ENCODE measurements at regions not wholly inside any gene's neighbourhood (a gene's known extent, or its start where the extent isn't known, plus 50 kb on each side); places are given as distances from the start of the nearest gene placed in this dataset.

DNA sequence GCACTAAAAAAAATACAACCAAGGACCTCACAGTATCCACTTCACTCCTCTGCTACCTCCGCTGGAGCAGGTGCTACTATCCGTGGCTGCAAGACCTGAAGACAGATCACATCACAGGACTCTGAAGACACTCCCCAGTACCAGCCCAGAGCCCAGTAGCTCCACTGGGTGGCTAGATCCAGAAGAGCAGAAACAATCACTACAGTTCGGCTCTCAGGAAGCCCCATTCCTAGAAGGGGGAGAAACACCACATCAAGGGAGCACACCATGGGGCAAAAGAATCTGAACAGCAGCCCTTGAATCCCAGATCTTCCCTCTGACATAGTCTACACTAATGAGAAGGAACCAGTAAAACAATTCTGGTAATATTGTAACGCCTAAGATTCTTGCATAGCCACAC, 494.0 kb upstream of the FAT3 start:
- H3K4me1 Mint-ChIP-seq: no peaks in the 10 kb centered on the region
- Histone ChIP-seq H3K9me3 (ENCODE audit: control insufficient read depth in 1 of 2, low read length in 2 of 2) (no peaks in the 10 kb centered on the region), H3K27ac (ENCODE audit: low read depth, low read length) (no peak overlapping the region), H3K4me1 (ENCODE audit: insufficient read depth, low read length) (no peaks in the 10 kb centered on the region), H3K27me3 (ENCODE audit: insufficient read depth, low read length) (no peaks in the 10 kb centered on the region), H3K36me3 (ENCODE audit: insufficient read depth, low read length) (no peaks in the 10 kb centered on the region), H3K4me3 (ENCODE audit: low read length in 2 of 2) (no peak overlapping the region)
- no peak for DNase-seq
- ChIA-PET POLR2A (ENCODE audit: partially characterized antibody) (no interaction called here), CTCF (ENCODE audit: partially characterized antibody) (no interaction called here)
- no peak overlapping the region for H3K27ac Mint-ChIP-seq
- H3K36me3 Mint-ChIP-seq: no peaks in the 10 kb centered on the region
- no peak overlapping the region for H3K4me3 Mint-ChIP-seq
- H3K9me3 Mint-ChIP-seq: peaks cover 2 to 27% (median 16%) of the 10 kb centered on the region in 8 donors
- intact Hi-C loops (cut with micrococcal nuclease): no loop called here
- H3K27me3 Mint-ChIP-seq: no peaks in the 10 kb centered on the region

GRCh38 chr11:91730057-91730456, 494.6 kb upstream of the FAT3 start:
- Mint-ChIP-seq H3K4me3 (no peak overlapping the region), H3K27me3 (no peaks in the 10 kb centered on the region), H3K9me3 (peaks cover 2 to 23% (median 14%) of the 10 kb centered on the region in 8 donors), H3K36me3 (no peaks in the 10 kb centered on the region), H3K4me1 (no peaks in the 10 kb centered on the region), H3K27ac (no peak overlapping the region)
- Histone ChIP-seq H3K36me3 (ENCODE audit: insufficient read depth, low read length) (no peaks in the 10 kb centered on the region), H3K4me3 (ENCODE audit: low read length in 2 of 2) (no peak overlapping the region), H3K9me3 (ENCODE audit: control insufficient read depth in 1 of 2, low read length in 2 of 2) (no peaks in the 10 kb centered on the region), H3K27ac (ENCODE audit: low read depth, low read length) (no peak overlapping the region), H3K27me3 (ENCODE audit: insufficient read depth, low read length) (no peaks in the 10 kb centered on the region), H3K4me1 (ENCODE audit: insufficient read depth, low read length) (no peaks in the 10 kb centered on the region)
- ChIA-PET CTCF (ENCODE audit: partially characterized antibody) (no interaction called here), POLR2A (ENCODE audit: partially characterized antibody) (no interaction called here)
- DNase-seq: no peak
- intact Hi-C loops (cut with micrococcal nuclease): no loop called here

GRCh38 chr11:91717169-91717568, 507.4 kb upstream of the FAT3 start:
- POLR2A ChIA-PET (ENCODE audit: partially characterized antibody): no interaction called here
- Histone ChIP-seq H3K36me3 (ENCODE audit: insufficient read depth, low read length) (no peaks in the 10 kb centered on the region), H3K27me3 (ENCODE audit: insufficient read depth, low read length) (no peaks in the 10 kb centered on the region), H3K27ac (ENCODE audit: low read depth, low read length) (no peak overlapping the region), H3K9me3 (ENCODE audit: control insufficient read depth in 1 of 2, low read length in 2 of 2) (no peaks in the 10 kb centered on the region), H3K4me1 (ENCODE audit: insufficient read depth, low read length) (no peaks in the 10 kb centered on the region), H3K4me3 (ENCODE audit: low read length in 2 of 2) (no peak overlapping the region)
- CTCF ChIA-PET (ENCODE audit: partially characterized antibody): no interaction called here
- Mint-ChIP-seq H3K36me3 (no peaks in the 10 kb centered on the region), H3K4me3 (no peak overlapping the region), H3K9me3 (peaks cover 0 to 13% (median 7%) of the 10 kb centered on the region in 8 donors), H3K27ac (no peak overlapping the region), H3K4me1 (no peaks in the 10 kb centered on the region), H3K27me3 (no peaks in the 10 kb centered on the region)
- no peak for DNase-seq
- intact Hi-C loops (cut with micrococcal nuclease): no loop called here

GRCh38 chr11:91707652-91708482, 516.8 kb upstream of the FAT3 start:
- Mint-ChIP-seq H3K4me1 (no peaks in the 10 kb centered on the region), H3K27me3 (no peaks in the 10 kb centered on the region), H3K27ac (no peak overlapping the region), H3K9me3 (peaks cover 0 to 12% (median 4%) of the 10 kb centered on the region in 8 donors), H3K4me3 (no peak overlapping the region), H3K36me3 (no peaks in the 10 kb centered on the region)
- Histone ChIP-seq H3K36me3 (ENCODE audit: insufficient read depth, low read length) (no peaks in the 10 kb centered on the region), H3K4me3 (ENCODE audit: low read length in 2 of 2) (no peak overlapping the region), H3K9me3 (ENCODE audit: control insufficient read depth in 1 of 2, low read length in 2 of 2) (no peaks in the 10 kb centered on the region), H3K27ac (ENCODE audit: low read depth, low read length) (no peak overlapping the region), H3K27me3 (ENCODE audit: insufficient read depth, low read length) (no peaks in the 10 kb centered on the region), H3K4me1 (ENCODE audit: insufficient read depth, low read length) (no peaks in the 10 kb centered on the region)
- CTCF ChIA-PET (ENCODE audit: partially characterized antibody): no interaction called here
- intact Hi-C loops (cut with micrococcal nuclease): no loop called here
- POLR2A ChIA-PET (ENCODE audit: partially characterized antibody): no interaction called here
- DNase-seq: no peak

- Histone ChIP-seq H3K27me3 (ENCODE audit: insufficient read depth, low read length) (no peaks in the 10 kb centered on the region), H3K27ac (ENCODE audit: low read depth, low read length) (no peak overlapping the region), H3K4me1 (ENCODE audit: insufficient read depth, low read length) (no peaks in the 10 kb centered on the region), H3K9me3 (ENCODE audit: control insufficient read depth in 1 of 2, low read length in 2 of 2) (no peaks in the 10 kb centered on the region), H3K36me3 (ENCODE audit: insufficient read depth, low read length) (no peaks in the 10 kb centered on the region), H3K4me3 (ENCODE audit: low read length in 2 of 2) (no peak overlapping the region)
- intact Hi-C loops (cut with micrococcal nuclease): no loop called here
- Mint-ChIP-seq H3K4me1 (no peaks in the 10 kb centered on the region), H3K9me3 (peaks cover 0 to 8% (median 2%) of the 10 kb centered on the region in 8 donors), H3K36me3 (no peaks in the 10 kb centered on the region), H3K27ac (no peak overlapping the region), H3K27me3 (no peaks in the 10 kb centered on the region), H3K4me3 (no peak overlapping the region)
- DNase-seq: no peak
- ChIA-PET POLR2A (ENCODE audit: partially characterized antibody) (no interaction called here), CTCF (ENCODE audit: partially characterized antibody) (no interaction called here)
Observed at GRCh38 chr11:91703042-91703441, 521.6 kb upstream of the FAT3 start.

- no peak overlapping the region for H3K4me3 Mint-ChIP-seq
- POLR2A ChIA-PET (ENCODE audit: partially characterized antibody): no interaction called here
Observed at GRCh38 chr11:91700854-91701253, 523.8 kb upstream of the FAT3 start.

GRCh38 chr11:91698845-91699244, 525.8 kb upstream of the FAT3 start:
- H3K27ac Mint-ChIP-seq: no peak overlapping the region

More at GRCh38 chr11:91700854-91701253, 523.8 kb upstream of the FAT3 start:
- Mint-ChIP-seq H3K27me3 (no peaks in the 10 kb centered on the region), H3K36me3 (no peaks in the 10 kb centered on the region), H3K27ac (no peak overlapping the region), H3K9me3 (peaks cover 0 to 7% (median 2%) of the 10 kb centered on the region in 8 donors), H3K4me1 (no peaks in the 10 kb centered on the region)
- H3K36me3 ChIP-seq (ENCODE audit: insufficient read depth, low read length): no peaks in the 10 kb centered on the region
- H3K27ac ChIP-seq (ENCODE audit: low read depth, low read length): no peak overlapping the region
- no peak for DNase-seq
- CTCF ChIA-PET (ENCODE audit: partially characterized antibody): no interaction called here
- no peaks in the 10 kb centered on the region for H3K27me3 ChIP-seq (ENCODE audit: insufficient read depth, low read length)
- intact Hi-C loops (cut with micrococcal nuclease): no loop called here
- H3K4me1 ChIP-seq (ENCODE audit: insufficient read depth, low read length): no peaks in the 10 kb centered on the region
- H3K4me3 ChIP-seq (ENCODE audit: low read length in 2 of 2): no peak overlapping the region
- no peaks in the 10 kb centered on the region for H3K9me3 ChIP-seq (ENCODE audit: control insufficient read depth in 1 of 2, low read length in 2 of 2)

More at GRCh38 chr11:91698845-91699244, 525.8 kb upstream of the FAT3 start:
- no peaks in the 10 kb centered on the region for H3K27me3 Mint-ChIP-seq
- H3K36me3 Mint-ChIP-seq: no peaks in the 10 kb centered on the region
- ChIA-PET CTCF (ENCODE audit: partially characterized antibody) (no interaction called here), POLR2A (ENCODE audit: partially characterized antibody) (no interaction called here)
- no peaks in the 10 kb centered on the region for H3K36me3 ChIP-seq (ENCODE audit: insufficient read depth, low read length)
- no peaks in the 10 kb centered on the region for H3K4me1 ChIP-seq (ENCODE audit: insufficient read depth, low read length)
- no peaks in the 10 kb centered on the region for H3K9me3 ChIP-seq (ENCODE audit: control insufficient read depth in 1 of 2, low read length in 2 of 2)
- H3K4me3 ChIP-seq (ENCODE audit: low read length in 2 of 2): no peak overlapping the region
- H3K27me3 ChIP-seq (ENCODE audit: insufficient read depth, low read length): no peaks in the 10 kb centered on the region
- H3K27ac ChIP-seq (ENCODE audit: low read depth, low read length): no peak overlapping the region
- H3K9me3 Mint-ChIP-seq: peaks cover 0 to 8% (median 4%) of the 10 kb centered on the region in 8 donors
- no peak overlapping the region for H3K4me3 Mint-ChIP-seq
- intact Hi-C loops (cut with micrococcal nuclease): no loop called here
- H3K4me1 Mint-ChIP-seq: no peaks in the 10 kb centered on the region
- DNase-seq: no peak
